RPMI7951 (cell line): ENCODE measurements at regions not wholly inside any gene's neighbourhood (a gene's known extent, or its start where the extent isn't known, plus 50 kb on each side); places are given as distances from the start of the nearest gene placed in this dataset.
"Not testable (repeated sequence)": the region's sequence is repeated elsewhere in the genome, so short reads cannot be mapped to it uniquely, and the experiment has no call there.

Experiments
- DNase-seq: peaks from one replicate; pipeline ENCODE4 v3.0.0-alpha.2; 2012; ENCODE audit warnings: low read depth

DNA sequence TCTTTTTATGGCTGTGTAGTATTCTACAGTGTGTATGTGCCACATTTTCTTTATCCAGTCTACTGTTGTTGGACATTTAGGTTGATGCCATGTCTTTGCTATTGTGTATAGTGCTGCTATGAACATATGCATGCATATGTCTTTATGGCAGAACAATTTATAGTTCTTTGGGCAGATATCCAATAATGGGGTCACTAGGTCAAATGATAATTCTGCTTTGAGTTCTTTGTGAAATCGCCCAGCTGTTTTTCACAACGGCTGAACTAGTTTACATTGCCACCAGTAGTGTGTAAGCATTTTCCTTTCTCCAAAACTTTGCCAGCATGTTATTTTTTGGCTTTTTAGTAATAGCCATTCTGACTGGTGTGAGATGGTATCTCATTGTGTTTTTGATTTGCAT is 214.8 kb upstream of the TMEM229A start:
- no peak for DNase-seq

- no peak for DNase-seq
Measured at GRCh38 chr7:124246262-124246863, 213.5 kb upstream of the TMEM229A start.

DNA sequence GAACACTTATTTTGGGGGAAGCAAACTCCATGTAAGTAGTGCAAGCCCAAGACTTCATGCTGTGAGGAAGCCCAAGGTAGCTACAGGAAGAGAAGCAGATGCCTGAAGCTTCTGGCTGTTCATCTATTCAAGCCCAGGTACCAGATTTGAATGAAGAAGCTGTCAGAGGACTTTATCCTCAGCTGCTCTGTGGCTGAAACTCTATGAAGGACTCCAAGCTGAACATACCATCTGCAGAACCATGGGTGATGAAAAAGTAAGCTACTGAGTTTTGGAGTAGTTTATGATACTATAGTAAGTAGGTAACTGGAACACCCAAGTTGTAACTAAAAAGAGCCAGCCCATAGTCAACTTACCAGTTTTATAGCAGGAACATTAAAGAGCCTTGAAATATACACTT is 211.6 kb upstream of the TMEM229A start:
- not testable (repeated sequence) for DNase-seq

- DNase-seq, result no peak
Measured at GRCh38 chr7:124219681-124220080, 186.8 kb upstream of the TMEM229A start.

DNA sequence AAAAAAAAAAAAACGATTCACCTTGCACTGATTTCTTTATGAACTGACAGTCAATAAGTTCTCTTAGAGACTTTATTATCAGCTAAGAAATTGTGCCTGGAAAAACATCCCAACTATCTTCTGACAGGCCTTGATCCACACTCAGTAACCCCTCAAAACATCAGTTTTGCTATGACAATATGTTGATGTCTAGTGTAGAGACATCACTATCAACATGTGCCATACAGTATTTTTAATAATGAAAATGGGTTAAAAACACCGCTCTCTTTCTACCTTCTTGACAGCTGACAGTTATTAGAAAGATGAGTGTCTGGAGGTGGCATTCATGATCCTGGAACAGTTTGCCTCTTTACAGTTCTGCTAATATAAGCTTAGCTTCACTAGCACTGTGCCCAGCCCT is 175.8 kb upstream of the TMEM229A start:
- DNase-seq, result no peak

DNA sequence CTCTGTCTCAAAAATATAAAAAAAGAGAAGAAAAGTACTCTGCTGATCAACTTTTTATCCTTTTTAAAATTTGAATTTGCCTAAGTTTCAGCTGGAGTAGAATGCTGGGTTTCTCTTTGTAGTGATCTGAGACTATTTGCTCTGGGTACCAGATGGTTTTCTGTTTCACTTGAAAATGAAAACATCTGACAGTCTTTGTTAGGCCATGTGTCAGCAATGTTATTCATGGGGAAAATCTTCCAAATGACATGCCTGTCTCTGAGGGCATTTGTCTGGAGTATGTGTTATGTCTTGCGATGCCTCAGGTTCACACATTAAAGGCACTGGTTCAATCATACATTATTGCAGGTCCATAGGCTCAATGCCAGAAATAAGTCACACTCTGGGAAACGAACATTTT is 175.3 kb upstream of the TMEM229A start:
- no peak for DNase-seq

DNA sequence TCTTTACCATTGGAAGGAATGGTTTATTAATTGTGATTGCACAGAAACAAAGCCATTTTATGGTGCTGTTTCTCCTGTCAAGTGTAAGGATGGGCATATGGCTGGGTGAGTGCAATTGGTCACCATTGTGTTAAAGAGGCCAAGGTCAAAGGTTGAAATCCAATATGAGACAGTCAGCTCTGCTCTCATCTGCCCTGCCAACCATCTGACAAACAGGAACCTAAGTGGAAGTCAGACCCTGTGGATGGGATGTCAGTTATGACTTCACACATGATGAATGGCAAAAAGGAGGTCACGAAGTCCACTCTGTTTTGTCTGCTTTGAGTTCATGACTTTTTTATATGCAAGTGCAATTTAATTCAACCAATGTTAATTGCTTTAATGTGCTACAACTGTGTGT is 172.7 kb upstream of the TMEM229A start:
- no peak for DNase-seq

DNA sequence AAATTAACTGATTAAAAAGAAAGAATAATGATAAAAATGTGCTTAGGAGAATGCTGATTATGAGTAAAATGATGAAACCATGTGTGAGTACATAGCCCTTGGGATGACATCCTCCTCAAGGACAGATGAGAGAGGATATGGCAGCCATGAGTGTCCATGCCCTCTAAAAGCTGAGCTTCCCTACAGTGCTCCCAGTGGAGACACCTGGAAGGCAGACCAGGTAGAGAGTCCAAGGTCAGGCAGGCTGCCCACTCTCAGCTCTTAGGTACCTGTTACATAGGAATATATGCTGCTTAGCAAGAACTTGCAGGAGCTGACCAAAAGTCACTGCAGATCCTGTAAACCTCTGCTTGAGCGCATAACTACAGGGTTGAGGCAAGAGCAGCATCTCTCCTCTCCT is 169.7 kb upstream of the TMEM229A start:
- DNase-seq, result no peak

GRCh38 chr7:124201768-124202349 is 169.0 kb upstream of the TMEM229A start:
- no peak for DNase-seq

DNA sequence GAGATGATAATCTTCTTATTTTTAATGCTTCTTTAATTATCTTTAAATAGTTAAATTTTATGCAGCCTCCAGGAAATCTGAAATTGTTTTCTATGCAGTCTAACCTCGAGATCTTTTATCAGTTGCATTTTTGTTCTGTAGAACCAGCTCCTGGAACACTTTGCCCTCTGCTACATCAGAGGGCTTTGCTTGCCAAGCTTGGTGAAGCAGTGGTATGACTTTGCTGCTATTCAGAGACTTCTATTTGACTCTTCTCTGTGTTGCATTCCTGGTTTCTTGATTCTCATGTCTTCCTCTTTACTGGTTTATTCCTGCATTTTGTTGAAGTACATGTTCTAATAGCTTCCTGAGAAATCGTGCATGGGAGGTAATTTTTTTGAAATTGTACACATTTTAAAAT is 163.7 kb upstream of the TMEM229A start:
- DNase-seq, result no peak

- no peak for DNase-seq
Measured at GRCh38 chr7:124192885-124193284, 160.0 kb upstream of the TMEM229A start.

GRCh38 chr7:124191713-124192112 is 158.8 kb upstream of the TMEM229A start:
- no peak for DNase-seq

GRCh38 chr7:124191030-124191429 is 158.2 kb upstream of the TMEM229A start:
- DNase-seq, result no peak

GRCh38 chr7:124188576-124188975 is 155.7 kb upstream of the TMEM229A start:
- DNase-seq, result no peak

- no peak for DNase-seq
Measured at GRCh38 chr7:124187962-124188361, 155.1 kb upstream of the TMEM229A start.

- no peak for DNase-seq
Measured at GRCh38 chr7:124183649-124184048, 150.8 kb upstream of the TMEM229A start.

DNA sequence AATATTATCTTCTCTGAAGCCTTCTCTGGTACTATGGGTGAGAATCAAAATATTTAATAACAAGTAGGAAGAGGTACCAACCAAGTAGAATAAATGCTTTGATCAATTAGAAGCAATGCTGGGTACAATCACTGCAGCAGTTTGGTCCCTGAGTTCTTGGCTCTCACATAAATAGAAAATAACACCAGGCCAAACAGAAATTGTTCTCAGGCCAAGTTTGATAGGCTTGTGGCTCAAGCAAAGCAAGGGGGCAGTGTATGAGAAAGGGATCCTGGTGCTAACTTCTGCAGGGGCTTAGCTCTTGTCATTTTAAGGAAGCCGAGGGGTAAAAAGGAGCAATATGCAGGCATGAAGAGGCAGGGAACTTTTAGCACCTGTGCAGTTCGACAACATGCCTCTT is 146.8 kb upstream of the TMEM229A start:
- DNase-seq, result no peak

- DNase-seq, result no peak
Measured at GRCh38 chr7:124177891-124178290, 145.0 kb upstream of the TMEM229A start.

GRCh38 chr7:124171812-124172211 is 138.9 kb upstream of the TMEM229A start:
- not testable (repeated sequence) for DNase-seq

DNA sequence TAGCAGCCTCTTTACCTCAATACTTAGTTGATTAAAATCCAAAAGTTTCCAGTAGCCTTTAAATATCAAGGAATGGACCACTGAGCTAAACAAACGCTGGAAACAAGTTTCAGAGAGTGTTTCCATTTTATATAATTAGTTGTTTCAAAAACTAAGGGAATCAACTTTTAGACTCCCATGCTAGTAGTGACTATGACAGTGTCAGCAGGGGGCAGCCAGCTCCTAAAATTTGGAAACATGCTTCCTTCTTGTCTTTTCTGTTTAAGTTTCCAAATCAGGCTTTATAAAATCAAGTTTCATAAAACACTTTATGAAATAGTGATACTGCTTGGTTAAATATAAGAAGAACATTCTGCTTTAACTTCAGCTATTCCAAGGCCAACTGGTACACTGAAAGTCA is 138.2 kb upstream of the TMEM229A start:
- no peak for DNase-seq

- DNase-seq, result no peak
Measured at GRCh38 chr7:124168616-124169015, 135.7 kb upstream of the TMEM229A start.

DNA sequence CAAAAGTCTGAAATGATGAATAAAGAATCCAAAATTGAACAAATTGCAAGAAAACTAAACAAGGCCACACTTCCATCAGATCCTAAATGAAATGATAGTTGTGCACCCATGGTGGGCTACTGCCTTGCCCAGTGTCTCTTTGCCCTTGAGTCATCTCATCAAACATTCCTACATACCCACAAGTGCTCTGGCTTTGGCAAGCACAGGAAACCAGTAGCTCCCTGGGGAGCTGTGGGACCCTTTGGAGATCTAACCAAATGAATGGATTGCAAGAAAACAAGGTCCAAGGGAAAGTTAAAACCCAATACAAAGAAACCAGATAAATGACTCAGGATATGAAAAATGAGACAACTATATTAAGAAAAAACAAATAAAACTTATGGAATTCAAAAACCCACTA is 129.8 kb upstream of the TMEM229A start:
- no peak for DNase-seq

DNA sequence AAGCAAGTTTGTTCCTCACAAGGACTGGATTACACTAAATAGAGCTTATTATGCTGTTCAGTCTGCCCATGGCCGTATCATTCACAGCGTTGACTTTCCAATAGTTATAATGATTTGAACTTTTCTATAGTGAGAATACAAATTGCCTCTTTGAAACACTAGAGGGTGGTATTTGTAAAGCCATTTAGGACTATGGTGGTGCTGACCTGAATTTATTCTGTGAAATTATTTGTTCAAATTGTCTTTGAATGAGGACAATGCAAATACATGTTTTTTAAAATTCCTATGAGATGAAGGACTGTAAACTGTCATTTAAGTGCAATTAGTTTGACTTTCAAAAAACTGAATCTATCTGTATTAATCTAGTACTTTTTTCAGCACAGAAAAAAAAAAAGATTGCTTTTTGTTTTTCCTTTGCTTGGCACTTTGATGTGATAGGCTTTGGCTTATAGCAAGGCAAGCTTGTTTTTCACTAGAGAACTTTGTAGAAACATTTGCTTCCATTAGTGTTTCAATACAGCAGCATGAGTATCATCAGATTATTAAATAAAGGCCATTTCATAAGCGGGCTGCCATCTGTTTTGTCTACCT is 122.7 kb upstream of the TMEM229A start:
- peak; percentile 9 for DNase-seq
